ENCODE measurements at regions not wholly inside any gene's neighbourhood (a gene's known extent, or its start where the extent isn't known, plus 50 kb on each side); places are given as distances from the start of the nearest gene placed in this dataset.
"Not testable (repeated sequence)": the region's sequence is repeated elsewhere in the genome, so short reads cannot be mapped to it uniquely, and the experiment has no call there.

DNA sequence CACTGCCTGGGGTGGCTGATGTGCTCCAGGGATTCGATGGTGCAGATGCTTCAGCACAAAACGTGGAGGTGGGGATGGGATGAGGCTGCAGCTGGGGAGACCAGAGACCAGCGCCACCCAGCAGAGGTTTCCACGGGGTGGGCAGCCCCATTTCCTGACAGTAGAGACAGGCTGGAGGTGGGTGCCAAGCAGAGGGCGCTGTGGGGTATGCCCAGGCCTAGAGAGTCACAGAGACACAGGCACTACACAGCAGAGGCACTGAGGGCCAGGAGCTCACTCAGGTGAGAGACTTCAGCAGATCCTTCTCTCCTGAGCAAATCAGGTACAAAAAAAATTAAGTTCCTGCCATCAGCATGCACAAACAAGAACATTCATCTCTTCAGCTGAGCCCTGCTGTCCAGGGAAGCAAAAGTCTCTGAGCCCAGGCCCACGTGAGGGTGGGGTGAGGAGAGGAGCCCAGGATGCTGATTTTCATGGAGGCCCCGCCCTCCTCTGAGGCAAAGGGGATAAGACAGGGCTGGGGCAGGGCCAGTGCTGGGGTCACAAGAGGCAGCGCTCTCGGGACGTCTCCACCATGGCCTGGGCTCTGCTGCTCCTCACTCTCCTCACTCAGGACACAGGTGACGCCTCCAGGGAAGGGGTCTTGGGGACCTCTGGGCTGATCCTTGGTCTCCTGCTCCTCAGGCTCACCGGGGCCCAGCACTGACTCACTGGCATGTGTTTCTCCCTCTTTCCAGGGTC lies 53.1 kb downstream of the GGTLC2 start:
- CTCF ChIA-PET, result no interaction called here
- no peaks in the 10 kb centered on the region for H3K4me1 Mint-ChIP-seq
- H3K36me3 Mint-ChIP-seq, result no peaks in the 10 kb centered on the region
- no peaks in the 10 kb centered on the region for H3K9me3 Mint-ChIP-seq
- H3K27me3 Mint-ChIP-seq, result peaks cover 35% of the 10 kb centered on the region
- no peak overlapping the region for H3K27ac Mint-ChIP-seq
- H3K4me3 Mint-ChIP-seq, result no peak overlapping the region
- peak; percentile 4 for DNase-seq

DNA sequence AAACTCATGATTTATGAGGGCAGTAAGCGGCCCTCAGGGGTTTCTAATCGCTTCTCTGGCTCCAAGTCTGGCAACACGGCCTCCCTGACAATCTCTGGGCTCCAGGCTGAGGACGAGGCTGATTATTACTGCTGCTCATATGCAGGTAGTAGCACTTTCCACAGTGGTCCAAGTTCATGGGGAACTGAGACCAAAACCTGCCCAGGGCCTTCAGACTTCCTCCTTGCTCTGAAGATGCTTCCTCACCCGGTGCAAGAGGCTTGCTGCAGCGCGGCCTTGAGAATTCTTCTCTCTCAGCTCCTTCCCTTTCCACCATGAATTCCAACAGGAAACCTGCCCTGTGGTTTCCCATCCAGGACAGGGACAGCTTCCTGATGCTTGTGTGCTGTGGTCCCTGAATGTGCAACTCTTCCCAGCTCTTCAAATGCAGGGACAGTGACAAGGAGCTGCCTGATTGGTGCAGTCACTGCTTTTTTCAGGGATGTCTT lies 53.9 kb downstream of the GGTLC2 start:
- DNase-seq, result peak; percentile 7
- CTCF ChIA-PET, result no interaction called here
- Mint-ChIP-seq H3K9me3 (no peaks in the 10 kb centered on the region), H3K27me3 (peaks cover 27% of the 10 kb centered on the region), H3K4me3 (no peak overlapping the region), H3K36me3 (no peaks in the 10 kb centered on the region), H3K27ac (peak overlapping the region; percentile 45), H3K4me1 (no peaks in the 10 kb centered on the region)

- Mint-ChIP-seq H3K27ac (no peak overlapping the region), H3K4me3 (no peak overlapping the region), H3K4me1 (no peaks in the 10 kb centered on the region), H3K9me3 (no peaks in the 10 kb centered on the region), H3K27me3 (peaks cover 26% of the 10 kb centered on the region), H3K36me3 (no peaks in the 10 kb centered on the region)
- CTCF ChIA-PET, result interaction anchor here (1.4 to 2.9 kb wide), 4 partner anchors 8 to 34 kb away, joined by 4 to 13 read pairs (median 5); no protein-coding TSS in a partner anchor
- DNase-seq, result no peak
These were observed 56.2 kb downstream of the GGTLC2 start for GRCh38 chr22:22700631-22701030.

DNA sequence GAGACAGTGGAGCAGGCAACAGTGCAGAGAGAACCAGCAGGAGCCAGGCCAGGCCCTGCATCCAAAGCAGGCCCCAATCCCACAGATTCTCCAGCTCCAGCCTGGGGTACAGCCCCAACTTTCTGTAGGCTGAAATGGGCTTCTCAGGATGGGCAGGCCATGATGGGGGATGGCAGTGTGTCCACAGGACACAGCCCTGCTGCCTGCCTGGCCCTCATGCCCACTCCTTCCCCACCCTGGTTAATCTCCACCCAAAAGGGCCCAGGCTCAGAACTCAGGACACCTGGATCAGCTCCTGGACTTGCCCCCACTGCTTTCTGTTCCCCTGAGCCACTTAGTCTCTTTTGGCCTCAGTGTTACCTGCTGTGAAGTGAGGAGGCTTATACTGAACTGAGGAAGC lies 57.1 kb downstream of the GGTLC2 start:
- H3K36me3 Mint-ChIP-seq, H3K27ac Mint-ChIP-seq, H3K9me3 Mint-ChIP-seq, H3K4me1 Mint-ChIP-seq, DNase-seq, H3K4me3 Mint-ChIP-seq: not testable (repeated sequence)
- H3K27me3 Mint-ChIP-seq, result peaks cover 26% of the 10 kb centered on the region
- CTCF ChIA-PET, result interaction anchor here (1.1 to 2.9 kb wide), 9 partner anchors 9 to 115 kb away, joined by 3 to 14 read pairs (median 5); no protein-coding TSS in a partner anchor

DNA sequence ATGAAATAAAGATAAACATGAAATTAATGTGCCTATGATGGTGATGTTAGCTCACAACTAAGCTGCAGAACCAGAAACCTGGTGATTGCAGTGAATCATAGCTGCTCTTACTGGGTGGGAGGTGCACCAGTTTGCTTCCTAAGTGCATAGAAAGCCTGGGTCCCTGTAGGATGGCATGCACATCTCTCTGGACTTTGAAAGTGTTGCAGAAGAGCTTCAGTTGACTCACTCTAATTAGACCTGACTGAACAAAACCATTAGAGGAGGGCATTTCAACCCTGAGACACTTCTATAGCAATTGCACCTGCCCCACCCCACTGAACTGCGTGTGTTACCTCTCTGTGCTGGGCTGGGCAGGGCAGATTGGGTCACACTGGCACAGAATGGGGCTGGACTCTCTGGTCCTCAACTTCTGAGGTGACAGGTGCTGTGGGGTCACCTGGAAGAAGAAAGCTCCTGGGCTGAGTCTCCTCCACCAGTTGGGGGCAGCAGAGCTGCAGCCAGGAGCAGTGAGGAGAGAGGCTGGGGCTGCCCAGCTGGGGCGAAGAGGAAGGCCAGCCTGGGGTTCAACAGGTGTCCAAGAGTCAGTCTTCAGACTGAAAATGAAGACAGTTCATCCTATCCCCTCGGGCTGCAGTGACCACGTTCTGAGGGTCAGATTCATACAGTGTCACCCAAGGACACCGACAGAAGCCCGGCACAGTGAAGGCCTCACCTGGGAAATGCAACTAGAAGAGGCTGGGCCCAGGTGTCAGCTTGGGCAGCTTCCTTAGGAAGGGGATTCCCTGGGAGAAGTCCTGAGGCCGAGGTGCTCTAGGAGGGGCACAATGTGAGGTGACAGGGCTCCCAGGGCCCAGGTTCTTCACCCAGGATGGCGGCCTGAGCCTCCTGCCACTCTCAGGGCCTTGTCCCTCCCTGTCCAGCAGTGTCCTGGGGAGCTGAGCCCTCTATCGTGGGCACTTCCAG lies 58.1 kb downstream of the GGTLC2 start:
- Mint-ChIP-seq H3K4me3 (no peak overlapping the region), H3K9me3 (no peaks in the 10 kb centered on the region), H3K27ac (no peak overlapping the region), H3K27me3 (peaks cover 21% of the 10 kb centered on the region), H3K4me1 (no peaks in the 10 kb centered on the region), H3K36me3 (no peaks in the 10 kb centered on the region)
- peak; percentile 20 for DNase-seq
- CTCF ChIA-PET, result interaction anchor here (1.1 to 2.9 kb wide), 10 partner anchors 8 to 182 kb away, joined by 3 to 14 read pairs (median 4); no protein-coding TSS in a partner anchor

GRCh38 chr22:22703203-22703570 lies 58.8 kb downstream of the GGTLC2 start:
- DNase-seq, result peak; percentile 5
- no peaks in the 10 kb centered on the region for H3K9me3 Mint-ChIP-seq
- CTCF ChIA-PET, result interaction anchor here (1.2 to 2.9 kb wide), 8 partner anchors 10 to 181 kb away, joined by 3 to 14 read pairs (median 5); no protein-coding TSS in a partner anchor
- H3K4me1 Mint-ChIP-seq, result no peaks in the 10 kb centered on the region
- H3K27me3 Mint-ChIP-seq, result peaks cover 20% of the 10 kb centered on the region
- H3K36me3 Mint-ChIP-seq, result no peaks in the 10 kb centered on the region
- H3K27ac Mint-ChIP-seq, result no peak overlapping the region
- H3K4me3 Mint-ChIP-seq, result no peak overlapping the region

DNA sequence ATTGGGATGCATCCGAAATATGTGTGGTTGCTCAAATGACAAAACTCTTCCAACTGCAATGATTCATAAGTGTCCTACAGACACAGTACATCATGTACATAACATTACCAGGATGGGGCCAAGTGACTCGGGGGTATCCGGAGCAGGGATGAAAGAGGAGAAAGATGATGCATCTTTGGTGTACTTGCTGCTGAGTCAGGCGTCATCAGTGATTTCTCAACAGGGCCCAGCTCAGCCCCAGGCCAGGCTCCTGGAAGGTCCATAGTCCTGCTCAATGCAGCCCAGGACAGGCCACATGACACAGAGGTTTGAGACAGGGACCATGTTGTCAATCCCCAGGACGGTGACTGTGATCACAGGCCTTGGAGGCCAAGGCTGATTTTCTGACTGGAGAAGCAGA lies 59.3 kb downstream of the GGTLC2 start:
- H3K9me3 Mint-ChIP-seq, result no peaks in the 10 kb centered on the region
- peaks cover 17% of the 10 kb centered on the region for H3K27me3 Mint-ChIP-seq
- no peaks in the 10 kb centered on the region for H3K4me1 Mint-ChIP-seq
- no peaks in the 10 kb centered on the region for H3K36me3 Mint-ChIP-seq
- CTCF ChIA-PET, result interaction anchor here (0.8 to 2.9 kb wide), 7 partner anchors 11 to 117 kb away, joined by 3 to 14 read pairs (median 4); no protein-coding TSS in a partner anchor
- DNase-seq, result peak; percentile 9
- no peak overlapping the region for H3K27ac Mint-ChIP-seq
- no peak overlapping the region for H3K4me3 Mint-ChIP-seq

DNA sequence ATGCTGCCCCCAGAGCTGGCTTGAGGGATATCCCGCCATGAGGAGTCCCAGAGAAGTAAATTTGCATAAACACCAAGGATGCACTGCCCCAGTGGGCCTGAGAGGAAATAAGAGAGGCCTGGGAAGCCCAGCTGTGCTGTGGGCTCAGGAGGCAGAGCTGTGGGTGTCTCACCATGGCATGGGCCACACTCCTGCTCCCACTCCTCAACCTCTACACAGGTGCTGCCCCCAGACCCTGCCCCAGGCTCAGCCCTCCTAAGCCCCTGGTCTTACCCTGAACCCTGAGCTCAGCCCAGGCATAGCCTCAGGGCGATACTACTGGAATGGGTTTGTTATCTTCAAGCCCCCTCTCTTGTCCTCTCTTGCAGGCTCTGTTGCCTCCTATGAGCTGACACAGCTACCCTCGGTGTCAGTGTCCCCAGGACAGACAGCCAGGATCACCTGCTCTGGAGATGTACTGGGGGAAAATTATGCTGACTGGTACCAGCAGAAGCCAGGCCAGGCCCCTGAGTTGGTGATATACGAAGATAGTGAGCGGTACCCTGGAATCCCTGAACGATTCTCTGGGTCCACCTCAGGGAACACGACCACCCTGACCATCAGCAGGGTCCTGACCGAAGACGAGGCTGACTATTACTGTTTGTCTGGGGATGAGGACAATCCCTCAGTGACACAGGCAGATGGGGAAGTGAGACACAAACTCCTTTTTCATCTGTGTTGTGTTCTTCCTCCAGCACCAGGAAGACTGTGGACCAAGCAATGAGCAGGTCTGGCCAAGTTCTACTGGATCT lies 59.9 kb downstream of the GGTLC2 start:
- Mint-ChIP-seq H3K4me3 (no peak overlapping the region), H3K27ac (no peak overlapping the region)

GRCh38 chr22:22705328-22706100 lies 61.1 kb downstream of the GGTLC2 start:
- no peak overlapping the region for H3K4me3 Mint-ChIP-seq
- H3K9me3 Mint-ChIP-seq, result no peaks in the 10 kb centered on the region
- H3K36me3 Mint-ChIP-seq, result no peaks in the 10 kb centered on the region
- H3K27me3 Mint-ChIP-seq, result peaks cover 23% of the 10 kb centered on the region
- H3K4me1 Mint-ChIP-seq, result no peaks in the 10 kb centered on the region
- peak; percentile 5 for DNase-seq
- no peak overlapping the region for H3K27ac Mint-ChIP-seq
- CTCF ChIA-PET, result interaction anchor here (0.9 to 1.5 kb wide), 5 partner anchors 13 to 243 kb away, joined by 3 to 4 read pairs (median 3); no protein-coding TSS in a partner anchor

More for the DNA sequence above, 59.9 kb downstream of the GGTLC2 start:
- Mint-ChIP-seq H3K27me3 (peaks cover 22% of the 10 kb centered on the region), H3K36me3 (no peaks in the 10 kb centered on the region), H3K4me1 (no peaks in the 10 kb centered on the region), H3K9me3 (no peaks in the 10 kb centered on the region)
- DNase-seq, result peak; percentile 14
- CTCF ChIA-PET, result interaction anchor here (0.6 to 2.7 kb wide), 9 partner anchors 14 to 242 kb away, joined by 3 to 14 read pairs (median 3); no protein-coding TSS in a partner anchor

- CTCF ChIA-PET, result interaction anchor here (0.9 to 1.5 kb wide), 4 partner anchors 14 to 242 kb away, joined by 3 to 4 read pairs (median 4); no protein-coding TSS in a partner anchor
- peak; percentile 14 for DNase-seq
- Mint-ChIP-seq H3K27me3 (peaks cover 20% of the 10 kb centered on the region), H3K27ac (no peak overlapping the region), H3K36me3 (no peaks in the 10 kb centered on the region), H3K4me1 (no peaks in the 10 kb centered on the region), H3K4me3 (no peak overlapping the region), H3K9me3 (no peaks in the 10 kb centered on the region)
These were observed 62.0 kb downstream of the GGTLC2 start for GRCh38 chr22:22706253-22706915.

GRCh38 chr22:22709719-22710445 lies 65.5 kb downstream of the GGTLC2 start:
- peaks cover 31% of the 10 kb centered on the region for H3K27me3 Mint-ChIP-seq
- H3K4me3 Mint-ChIP-seq, result no peak overlapping the region
- no peaks in the 10 kb centered on the region for H3K4me1 Mint-ChIP-seq
- no peak overlapping the region for H3K27ac Mint-ChIP-seq
- no peaks in the 10 kb centered on the region for H3K9me3 Mint-ChIP-seq
- H3K36me3 Mint-ChIP-seq, result no peaks in the 10 kb centered on the region
- peak; percentile 26 for DNase-seq
- CTCF ChIA-PET, result interaction anchor here (0.7 to 2.7 kb wide), 16 partner anchors 8 to 246 kb away, joined by 3 to 25 read pairs (median 4); no protein-coding TSS in a partner anchor

Measured in activated naive CD4-positive, alpha-beta T cell treated with anti-CD3 and anti-CD28 coated beads, Interleukin-2, amount 10 ng/mL, durations not matched to agents 7 days and 5 days (primary cell).